ENCODE measurements at regions not wholly inside any gene's neighbourhood (a gene's known extent, or its start where the extent isn't known, plus 50 kb on each side); places are given as distances from the start of the nearest gene placed in this dataset.

DNA sequence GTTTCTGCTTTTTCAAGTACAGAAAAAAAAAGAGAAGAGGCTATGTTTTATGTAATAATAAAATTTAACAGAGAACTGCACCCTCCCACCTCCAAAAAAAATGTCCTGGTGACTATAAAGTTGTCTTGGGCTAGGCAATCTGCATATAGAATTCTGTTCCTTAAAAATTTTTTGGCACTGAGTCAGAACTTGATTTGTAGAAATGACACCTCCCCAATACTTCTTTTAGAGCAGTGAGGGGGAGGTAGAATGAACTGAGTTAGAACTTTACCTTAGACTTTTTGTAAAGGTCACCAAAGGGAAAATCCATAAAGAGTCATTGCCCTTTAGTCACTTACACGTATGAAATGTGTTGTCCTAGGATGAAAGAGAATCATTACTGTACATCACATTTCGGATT, 80.0 kb downstream of the BTG1 start:
- H3K9ac ChIP-seq (ENCODE audit: low read length), result peak overlapping the region; percentile 61
- peaks cover 73% of the 10 kb centered on the region for H3K4me1 ChIP-seq (ENCODE audit: low read length)
- H2AFZ ChIP-seq (ENCODE audit: low read depth, low read length), result no peak overlapping the region
- no peaks in the 10 kb centered on the region for H3K9me3 ChIP-seq (ENCODE audit: insufficient read depth, low read length)
- peak overlapping the region; percentile 87 for H3K27ac ChIP-seq (ENCODE audit: low read length)
- peaks cover 34% of the 10 kb centered on the region for H3K79me2 ChIP-seq (ENCODE audit: low read length)
- H3K36me3 ChIP-seq (replicated peaks; ENCODE audit: low read depth, low read length), result peaks cover 10% of the 10 kb centered on the region
- no peaks in the 10 kb centered on the region for H4K20me1 ChIP-seq (ENCODE audit: insufficient read depth, low read length)
- no peak for TF ChIP-seq EZH2phosphoT487 (IDR thresholded peaks at IDR 0.05; ENCODE audit: low read depth)
- TF ChIP-seq, protein P1, sequence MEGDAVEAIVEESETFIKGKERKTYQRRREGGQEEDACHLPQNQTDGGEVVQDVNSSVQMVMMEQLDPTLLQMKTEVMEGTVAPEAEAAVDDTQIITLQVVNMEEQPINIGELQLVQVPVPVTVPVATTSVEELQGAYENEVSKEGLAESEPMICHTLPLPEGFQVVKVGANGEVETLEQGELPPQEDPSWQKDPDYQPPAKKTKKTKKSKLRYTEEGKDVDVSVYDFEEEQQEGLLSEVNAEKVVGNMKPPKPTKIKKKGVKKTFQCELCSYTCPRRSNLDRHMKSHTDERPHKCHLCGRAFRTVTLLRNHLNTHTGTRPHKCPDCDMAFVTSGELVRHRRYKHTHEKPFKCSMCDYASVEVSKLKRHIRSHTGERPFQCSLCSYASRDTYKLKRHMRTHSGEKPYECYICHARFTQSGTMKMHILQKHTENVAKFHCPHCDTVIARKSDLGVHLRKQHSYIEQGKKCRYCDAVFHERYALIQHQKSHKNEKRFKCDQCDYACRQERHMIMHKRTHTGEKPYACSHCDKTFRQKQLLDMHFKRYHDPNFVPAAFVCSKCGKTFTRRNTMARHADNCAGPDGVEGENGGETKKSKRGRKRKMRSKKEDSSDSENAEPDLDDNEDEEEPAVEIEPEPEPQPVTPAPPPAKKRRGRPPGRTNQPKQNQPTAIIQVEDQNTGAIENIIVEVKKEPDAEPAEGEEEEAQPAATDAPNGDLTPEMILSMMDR (IDR thresholded peaks at IDR 0.05; ENCODE audit: low read depth, low read length), result no peak
- H3K27me3 ChIP-seq (ENCODE audit: low read depth, low read length), result no peaks in the 10 kb centered on the region
- H3K4me2 ChIP-seq (ENCODE audit: low read length), result peak overlapping the region; percentile 74
- H3K4me3 ChIP-seq (ENCODE audit: low read length), result peak overlapping the region; percentile 60

DNA sequence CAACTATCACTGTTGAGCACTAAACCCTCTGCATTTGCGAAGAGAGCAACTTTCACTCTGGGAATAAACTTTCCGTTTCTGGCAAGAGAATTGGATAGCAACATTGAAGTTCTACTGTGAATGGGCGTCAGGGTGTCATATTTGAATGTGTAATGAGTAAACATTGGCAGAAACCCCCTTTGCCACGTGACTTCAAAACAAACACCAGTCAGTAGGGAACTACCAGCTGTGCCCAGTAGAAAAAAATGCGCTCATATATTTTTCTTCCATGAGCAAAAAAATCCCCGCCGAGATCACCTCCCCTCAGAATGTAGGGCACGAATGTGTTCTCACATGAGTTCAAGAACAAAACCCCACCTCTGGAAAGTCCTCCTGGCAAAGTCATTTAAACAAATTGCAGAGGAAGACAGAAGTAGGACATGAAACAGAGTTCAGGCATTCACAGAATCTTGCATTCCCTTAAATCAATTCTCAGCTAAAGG, 80.6 kb downstream of the BTG1 start:
- Histone ChIP-seq H2AFZ (ENCODE audit: low read depth, low read length) (no peak overlapping the region), H4K20me1 (ENCODE audit: insufficient read depth, low read length) (no peaks in the 10 kb centered on the region), H3K79me2 (ENCODE audit: low read length) (peaks cover 37% of the 10 kb centered on the region), H3K4me3 (ENCODE audit: low read length) (peak overlapping the region; percentile 60), H3K9me3 (ENCODE audit: insufficient read depth, low read length) (no peaks in the 10 kb centered on the region), H3K27me3 (ENCODE audit: low read depth, low read length) (no peaks in the 10 kb centered on the region), H3K27ac (ENCODE audit: low read length) (peak overlapping the region; percentile 87), H3K4me2 (ENCODE audit: low read length) (peak overlapping the region; percentile 74), H3K9ac (ENCODE audit: low read length) (peak overlapping the region; percentile 61), H3K4me1 (ENCODE audit: low read length) (peaks cover 71% of the 10 kb centered on the region), H3K36me3 (replicated peaks; ENCODE audit: low read depth, low read length) (peaks cover 13% of the 10 kb centered on the region)
- no peak for TF ChIP-seq EZH2phosphoT487 (IDR thresholded peaks at IDR 0.05; ENCODE audit: low read depth)
- TF ChIP-seq, protein P1 (IDR thresholded peaks at IDR 0.05; ENCODE audit: low read depth, low read length), result no peak

DNA sequence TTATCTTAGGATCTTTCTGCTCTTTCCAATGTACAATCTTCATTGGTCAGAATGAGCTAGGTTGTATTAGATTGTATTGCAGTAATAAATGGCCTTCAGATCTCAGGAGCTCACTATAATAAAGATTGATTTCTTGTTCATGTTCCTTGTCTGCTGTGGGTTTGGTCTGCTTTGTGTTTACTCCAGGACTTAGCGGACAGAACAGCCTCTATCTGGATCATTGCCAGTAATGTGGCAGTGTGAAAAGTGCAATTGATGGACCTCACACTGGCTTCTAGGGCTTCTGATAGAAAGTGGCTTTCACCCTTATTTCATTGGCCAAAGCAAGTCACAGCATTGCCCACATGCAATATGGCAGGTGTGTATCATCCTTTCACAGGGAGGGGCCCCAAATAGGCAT, 81.2 kb downstream of the BTG1 start:
- H4K20me1 ChIP-seq (ENCODE audit: insufficient read depth, low read length), result no peaks in the 10 kb centered on the region
- H3K27me3 ChIP-seq (ENCODE audit: low read depth, low read length), result no peaks in the 10 kb centered on the region
- H2AFZ ChIP-seq (ENCODE audit: low read depth, low read length), result no peak overlapping the region
- TF ChIP-seq EZH2phosphoT487 (IDR thresholded peaks at IDR 0.05; ENCODE audit: low read depth), result no peak
- TF ChIP-seq, protein P1 (IDR thresholded peaks at IDR 0.05; ENCODE audit: low read depth, low read length), result no peak
- no peaks in the 10 kb centered on the region for H3K9me3 ChIP-seq (ENCODE audit: insufficient read depth, low read length)
- H3K4me1 ChIP-seq (ENCODE audit: low read length), result peaks cover 73% of the 10 kb centered on the region
- H3K4me2 ChIP-seq (ENCODE audit: low read length), result peak overlapping the region; percentile 74
- peak overlapping the region; percentile 61 for H3K9ac ChIP-seq (ENCODE audit: low read length)
- peak overlapping the region; percentile 87 for H3K27ac ChIP-seq (ENCODE audit: low read length)
- H3K4me3 ChIP-seq (ENCODE audit: low read length), result peak overlapping the region; percentile 60
- peaks cover 19% of the 10 kb centered on the region for H3K36me3 ChIP-seq (replicated peaks; ENCODE audit: low read depth, low read length)
- H3K79me2 ChIP-seq (ENCODE audit: low read length), result peaks cover 42% of the 10 kb centered on the region

DNA sequence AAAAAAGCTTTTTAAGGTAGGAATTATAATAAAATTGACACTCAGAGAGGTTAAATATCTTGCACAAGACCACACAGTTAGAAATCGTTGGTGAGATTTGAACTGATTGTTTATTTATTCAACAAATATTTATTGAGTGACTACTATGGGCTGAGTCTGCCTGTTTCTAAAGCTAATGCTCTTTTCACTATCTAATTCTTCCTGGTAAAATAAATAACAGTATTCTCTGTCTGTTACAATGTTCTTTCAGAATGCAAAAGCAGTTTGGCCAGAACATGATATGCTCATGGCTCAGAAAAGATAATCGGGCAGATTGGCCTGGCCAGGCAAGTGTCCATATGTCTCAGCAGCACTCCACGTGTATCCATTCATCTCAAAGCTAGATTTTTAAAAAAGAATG, 82.0 kb downstream of the BTG1 start:
- no peaks in the 10 kb centered on the region for H4K20me1 ChIP-seq (ENCODE audit: insufficient read depth, low read length)
- H3K4me3 ChIP-seq (ENCODE audit: low read length), result no peak overlapping the region
- H3K27ac ChIP-seq (ENCODE audit: low read length), result peak overlapping the region; percentile 87
- no peaks in the 10 kb centered on the region for H3K9me3 ChIP-seq (ENCODE audit: insufficient read depth, low read length)
- H2AFZ ChIP-seq (ENCODE audit: low read depth, low read length), result no peak overlapping the region
- H3K27me3 ChIP-seq (ENCODE audit: low read depth, low read length), result no peaks in the 10 kb centered on the region
- H3K4me1 ChIP-seq (ENCODE audit: low read length), result peaks cover 79% of the 10 kb centered on the region
- H3K79me2 ChIP-seq (ENCODE audit: low read length), result peaks cover 45% of the 10 kb centered on the region
- no peak overlapping the region; the same call in 1 of the 2 replicates for H3K9ac ChIP-seq (ENCODE audit: low read length)
- peaks cover 22% of the 10 kb centered on the region for H3K36me3 ChIP-seq (replicated peaks; ENCODE audit: low read depth, low read length)
- TF ChIP-seq EZH2phosphoT487 (IDR thresholded peaks at IDR 0.05; ENCODE audit: low read depth), result no peak
- TF ChIP-seq, protein P1 (IDR thresholded peaks at IDR 0.05; ENCODE audit: low read depth, low read length), result no peak
- H3K4me2 ChIP-seq (ENCODE audit: low read length), result 0 out of 2 replicates have a peak overlapping the region, but pooled peaks have one; percentile 62

All from OCI-LY3 (cell line).